ENCODE measurements at regions not wholly inside any gene's neighbourhood (a gene's known extent, or its start where the extent isn't known, plus 50 kb on each side); places are given as distances from the start of the nearest gene placed in this dataset.

DNA sequence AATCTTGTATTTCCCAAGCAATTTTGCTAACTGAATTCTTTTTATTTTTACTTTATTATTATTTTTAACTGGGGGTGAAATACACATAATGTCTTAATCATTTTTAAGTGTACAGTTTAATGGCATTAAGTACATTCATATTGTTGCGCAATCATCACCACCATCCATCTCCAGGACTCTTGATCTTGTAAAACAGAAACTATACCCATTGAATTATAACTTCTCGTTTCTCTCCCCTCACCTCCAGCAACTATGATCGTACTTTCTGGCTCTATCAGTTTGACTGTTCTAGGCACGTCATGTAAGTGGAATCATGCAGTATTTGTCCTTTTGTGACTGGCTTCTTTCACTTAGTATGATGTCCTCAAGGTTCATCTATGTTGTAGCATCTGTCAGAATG, 108.8 kb downstream of the ARL5B start:
- TF ChIP-seq, protein P1, sequence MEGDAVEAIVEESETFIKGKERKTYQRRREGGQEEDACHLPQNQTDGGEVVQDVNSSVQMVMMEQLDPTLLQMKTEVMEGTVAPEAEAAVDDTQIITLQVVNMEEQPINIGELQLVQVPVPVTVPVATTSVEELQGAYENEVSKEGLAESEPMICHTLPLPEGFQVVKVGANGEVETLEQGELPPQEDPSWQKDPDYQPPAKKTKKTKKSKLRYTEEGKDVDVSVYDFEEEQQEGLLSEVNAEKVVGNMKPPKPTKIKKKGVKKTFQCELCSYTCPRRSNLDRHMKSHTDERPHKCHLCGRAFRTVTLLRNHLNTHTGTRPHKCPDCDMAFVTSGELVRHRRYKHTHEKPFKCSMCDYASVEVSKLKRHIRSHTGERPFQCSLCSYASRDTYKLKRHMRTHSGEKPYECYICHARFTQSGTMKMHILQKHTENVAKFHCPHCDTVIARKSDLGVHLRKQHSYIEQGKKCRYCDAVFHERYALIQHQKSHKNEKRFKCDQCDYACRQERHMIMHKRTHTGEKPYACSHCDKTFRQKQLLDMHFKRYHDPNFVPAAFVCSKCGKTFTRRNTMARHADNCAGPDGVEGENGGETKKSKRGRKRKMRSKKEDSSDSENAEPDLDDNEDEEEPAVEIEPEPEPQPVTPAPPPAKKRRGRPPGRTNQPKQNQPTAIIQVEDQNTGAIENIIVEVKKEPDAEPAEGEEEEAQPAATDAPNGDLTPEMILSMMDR (conservative IDR thresholded peaks at IDR 0.05), result no peak
- no peak for TF ChIP-seq ZFX (IDR thresholded peaks at IDR 0.05)
